Kidney tubule cell (primary cell): ENCODE measurements at regions not wholly inside any gene's neighbourhood (a gene's known extent, or its start where the extent isn't known, plus 50 kb on each side); places are given as distances from the start of the nearest gene placed in this dataset.
"Not testable (repeated sequence)": the region's sequence is repeated elsewhere in the genome, so short reads cannot be mapped to it uniquely, and the experiment has no call there.

Experiments
- DNase-seq: peaks from one replicate; pipeline ENCODE4 v3.0.0-alpha.2; 2018; ENCODE audit warnings: low spot score

- DNase-seq, result no peak
These were observed 1869.7 kb downstream of the PCDH7 start for GRCh38 chr4:32589853-32590252.

- DNase-seq, result no peak
These were observed 1877.2 kb downstream of the PCDH7 start for GRCh38 chr4:32597354-32597753.

GRCh38 chr4:32601848-32602247, 1881.7 kb downstream of the PCDH7 start:
- no peak for DNase-seq

GRCh38 chr4:32607978-32608377, 1887.8 kb downstream of the PCDH7 start:
- no peak for DNase-seq

- peak; percentile 3 for DNase-seq
These were observed 1904.9 kb downstream of the PCDH7 start for GRCh38 chr4:32624943-32625603.

- no peak for DNase-seq
These were observed 1905.6 kb downstream of the PCDH7 start for GRCh38 chr4:32625687-32626337.

GRCh38 chr4:32631831-32632230, 1911.7 kb downstream of the PCDH7 start:
- DNase-seq, result no peak

GRCh38 chr4:32633421-32633820, 1913.3 kb downstream of the PCDH7 start:
- DNase-seq, result no peak

- DNase-seq, result no peak
These were observed 1925.5 kb downstream of the PCDH7 start for GRCh38 chr4:32645653-32646052.

- DNase-seq, result peak; percentile 3
These were observed 1937.8 kb downstream of the PCDH7 start for GRCh38 chr4:32658019-32658418.

GRCh38 chr4:32661229-32661628, 1941.1 kb downstream of the PCDH7 start:
- DNase-seq, result no peak

GRCh38 chr4:32662803-32663202, 1942.6 kb downstream of the PCDH7 start:
- no peak for DNase-seq

- no peak for DNase-seq
These were observed 1952.2 kb downstream of the PCDH7 start for GRCh38 chr4:32672359-32672758.

- no peak for DNase-seq
These were observed 1960.8 kb downstream of the PCDH7 start for GRCh38 chr4:32680946-32681345.

GRCh38 chr4:32684160-32684559, 1964.0 kb downstream of the PCDH7 start:
- DNase-seq, result no peak

- DNase-seq, result no peak
These were observed 1966.0 kb downstream of the PCDH7 start for GRCh38 chr4:32686123-32686522.

- DNase-seq, result peak; percentile 37
These were observed 1969.3 kb downstream of the PCDH7 start for GRCh38 chr4:32689518-32689917.

GRCh38 chr4:32697281-32697814, 1977.2 kb downstream of the PCDH7 start:
- no peak for DNase-seq

- DNase-seq, result no peak
These were observed 1980.7 kb downstream of the PCDH7 start for GRCh38 chr4:32700838-32701237.

- DNase-seq, result no peak
These were observed 1986.7 kb downstream of the PCDH7 start for GRCh38 chr4:32706893-32707292.

GRCh38 chr4:32716090-32716620, 1996.0 kb downstream of the PCDH7 start:
- DNase-seq, result not testable (repeated sequence)

- peak; percentile 84 for DNase-seq
These were observed 2015.9 kb downstream of the PCDH7 start for GRCh38 chr4:32735856-32736590.

- DNase-seq, result no peak
These were observed 2024.0 kb downstream of the PCDH7 start for GRCh38 chr4:32744211-32744610.
